ENCODE measurements at regions not wholly inside any gene's neighbourhood (a gene's known extent, or its start where the extent isn't known, plus 50 kb on each side); places are given as distances from the start of the nearest gene placed in this dataset.

GRCh38 chr5:66503203-66503789 lies 92.9 kb upstream of the MAST4 start:
- no peak overlapping the region for H3K27ac ChIP-seq
- ChIA-PET CTCF (interaction anchor here (0.6 kb wide), 1 partner anchor 37 kb away, joined by 3 read pairs; no protein-coding TSS in a partner anchor), POLR2A (ENCODE audit: low non-redundant PET) (no interaction called here)
- no peak for DNase-seq (ENCODE audit: low spot score)
- TF ChIP-seq, protein P1, sequence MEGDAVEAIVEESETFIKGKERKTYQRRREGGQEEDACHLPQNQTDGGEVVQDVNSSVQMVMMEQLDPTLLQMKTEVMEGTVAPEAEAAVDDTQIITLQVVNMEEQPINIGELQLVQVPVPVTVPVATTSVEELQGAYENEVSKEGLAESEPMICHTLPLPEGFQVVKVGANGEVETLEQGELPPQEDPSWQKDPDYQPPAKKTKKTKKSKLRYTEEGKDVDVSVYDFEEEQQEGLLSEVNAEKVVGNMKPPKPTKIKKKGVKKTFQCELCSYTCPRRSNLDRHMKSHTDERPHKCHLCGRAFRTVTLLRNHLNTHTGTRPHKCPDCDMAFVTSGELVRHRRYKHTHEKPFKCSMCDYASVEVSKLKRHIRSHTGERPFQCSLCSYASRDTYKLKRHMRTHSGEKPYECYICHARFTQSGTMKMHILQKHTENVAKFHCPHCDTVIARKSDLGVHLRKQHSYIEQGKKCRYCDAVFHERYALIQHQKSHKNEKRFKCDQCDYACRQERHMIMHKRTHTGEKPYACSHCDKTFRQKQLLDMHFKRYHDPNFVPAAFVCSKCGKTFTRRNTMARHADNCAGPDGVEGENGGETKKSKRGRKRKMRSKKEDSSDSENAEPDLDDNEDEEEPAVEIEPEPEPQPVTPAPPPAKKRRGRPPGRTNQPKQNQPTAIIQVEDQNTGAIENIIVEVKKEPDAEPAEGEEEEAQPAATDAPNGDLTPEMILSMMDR (conservative IDR thresholded peaks at IDR 0.05; ENCODE audit: low read depth): no peak

- ChIA-PET CTCF (interaction anchor here (0.6 kb wide), 1 partner anchor 183 kb away, joined by 3 read pairs; no protein-coding TSS in a partner anchor), POLR2A (ENCODE audit: low non-redundant PET) (no interaction called here)
- TF ChIP-seq, protein P1 (conservative IDR thresholded peaks at IDR 0.05; ENCODE audit: low read depth): no peak
- H3K27ac ChIP-seq: no peak overlapping the region
- DNase-seq (ENCODE audit: low spot score): no peak
Measured at GRCh38 chr5:66507106-66507505, 89.1 kb upstream of the MAST4 start.

DNA sequence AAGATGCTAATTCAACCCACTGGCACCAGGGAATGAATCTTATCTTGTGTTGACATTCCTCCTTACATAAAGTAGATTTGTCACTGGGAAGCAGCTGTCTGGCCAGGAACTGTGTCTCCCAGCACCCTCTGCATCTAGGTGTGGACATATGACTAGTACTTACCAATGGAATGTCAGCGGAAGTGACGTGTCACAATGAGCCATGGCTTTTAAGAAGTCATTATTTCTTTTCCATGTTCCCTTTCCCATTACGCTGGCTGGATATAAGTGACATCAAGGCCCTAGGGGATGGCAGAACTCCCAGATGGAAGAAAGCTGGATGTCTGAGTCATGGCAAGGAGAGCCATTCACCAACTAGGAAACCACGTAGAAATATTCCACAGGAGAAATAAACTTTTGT lies 84.7 kb upstream of the MAST4 start:
- H3K27ac ChIP-seq: no peak overlapping the region
- TF ChIP-seq, protein P1 (conservative IDR thresholded peaks at IDR 0.05; ENCODE audit: low read depth): no peak
- POLR2A ChIA-PET (ENCODE audit: low non-redundant PET): no interaction called here
- no peak for DNase-seq (ENCODE audit: low spot score)
- CTCF ChIA-PET: no interaction called here

DNA sequence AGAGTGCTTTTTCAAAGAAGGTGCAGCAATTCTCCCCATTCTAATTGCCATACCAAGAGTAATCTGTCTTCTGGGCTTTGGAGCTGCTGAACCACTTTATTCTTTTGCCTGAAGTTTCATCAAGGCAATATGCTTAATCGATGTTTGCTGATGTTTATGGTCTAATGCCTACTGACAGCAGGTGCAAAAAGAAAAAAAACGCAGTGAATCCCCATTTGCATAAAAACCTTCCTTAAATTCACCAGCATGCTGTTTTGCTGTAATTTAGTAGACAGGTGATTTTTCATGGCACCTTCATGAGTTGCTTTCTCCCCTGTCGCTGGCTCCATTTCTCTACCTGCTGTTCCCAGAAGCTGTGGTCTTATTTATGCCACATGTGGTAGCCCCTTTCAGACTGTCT lies 83.1 kb upstream of the MAST4 start:
- TF ChIP-seq, protein P1 (conservative IDR thresholded peaks at IDR 0.05; ENCODE audit: low read depth): no peak
- DNase-seq (ENCODE audit: low spot score): no peak
- ChIA-PET CTCF (no interaction called here), POLR2A (ENCODE audit: low non-redundant PET) (no interaction called here)
- H3K27ac ChIP-seq: no peak overlapping the region

GRCh38 chr5:66515209-66515608 lies 81.0 kb upstream of the MAST4 start:
- ChIA-PET CTCF (no interaction called here), POLR2A (ENCODE audit: low non-redundant PET) (no interaction called here)
- no peak for DNase-seq (ENCODE audit: low spot score)
- TF ChIP-seq, protein P1 (conservative IDR thresholded peaks at IDR 0.05; ENCODE audit: low read depth): no peak
- no peak overlapping the region for H3K27ac ChIP-seq

DNA sequence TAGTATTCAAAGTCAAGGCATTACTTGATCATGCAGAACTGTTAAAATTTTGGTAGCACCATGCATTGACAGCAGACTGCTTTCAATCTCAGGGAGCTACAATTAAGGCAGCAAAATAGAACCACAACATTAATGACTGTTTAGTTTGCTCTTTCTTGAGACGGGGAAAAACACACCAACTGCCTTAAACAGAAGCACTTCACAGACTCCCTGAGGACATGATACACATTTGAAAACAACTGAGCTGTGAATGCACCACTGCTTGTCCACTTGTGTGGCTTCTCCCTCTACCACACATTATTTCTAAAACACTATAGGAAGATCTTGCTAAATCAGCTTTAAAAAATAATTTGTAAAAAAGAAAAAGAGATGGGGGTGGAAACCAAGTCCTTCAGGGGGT lies 79.6 kb upstream of the MAST4 start:
- no peak overlapping the region for H3K27ac ChIP-seq
- POLR2A ChIA-PET (ENCODE audit: low non-redundant PET): no interaction called here
- CTCF ChIA-PET: interaction anchor here (0.5 kb wide), 1 partner anchor 104 kb away, joined by 3 read pairs; no protein-coding TSS in a partner anchor

More for the DNA sequence above, 79.6 kb upstream of the MAST4 start:
- no peak for DNase-seq (ENCODE audit: low spot score)
- TF ChIP-seq, protein P1 (conservative IDR thresholded peaks at IDR 0.05; ENCODE audit: low read depth): no peak

Measured in RWPE1 (cell line).